GM18861 (cell line): ENCODE measurements at regions not wholly inside any gene's neighbourhood (a gene's known extent, or its start where the extent isn't known, plus 50 kb on each side); places are given as distances from the start of the nearest gene placed in this dataset.
"Not testable (repeated sequence)": the region's sequence is repeated elsewhere in the genome, so short reads cannot be mapped to it uniquely, and the experiment has no call there.

Experiments
- ATAC-seq: cut with Tn5 transposase; IDR thresholded peaks from one replicate; pipeline ENCODE4 v1.9.1; 2021; ENCODE audit not compliant: unreplicated experiment

- ATAC-seq, result no peak
Observed at GRCh38 chr10:32143302-32143847, 87.2 kb upstream of the KIF5B start.

DNA sequence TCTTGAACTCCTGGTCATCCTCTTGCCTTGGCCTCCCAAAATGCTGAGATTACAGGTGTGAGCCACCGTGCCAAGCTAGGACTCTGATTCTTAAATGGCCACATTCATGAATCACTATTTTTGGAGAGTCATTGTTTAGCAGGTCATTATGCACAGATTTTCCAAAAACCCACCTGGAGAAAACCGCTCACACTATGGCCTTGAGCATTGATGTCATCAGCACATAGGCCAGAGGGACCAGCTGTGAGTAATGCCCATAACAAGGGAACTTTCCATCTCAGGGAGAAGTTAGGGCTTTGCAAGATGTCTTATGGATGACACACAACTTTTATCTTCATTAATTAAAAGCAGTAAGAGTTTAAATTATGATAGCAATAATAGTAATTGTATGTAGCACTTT, 86.4 kb upstream of the KIF5B start:
- no peak for ATAC-seq

DNA sequence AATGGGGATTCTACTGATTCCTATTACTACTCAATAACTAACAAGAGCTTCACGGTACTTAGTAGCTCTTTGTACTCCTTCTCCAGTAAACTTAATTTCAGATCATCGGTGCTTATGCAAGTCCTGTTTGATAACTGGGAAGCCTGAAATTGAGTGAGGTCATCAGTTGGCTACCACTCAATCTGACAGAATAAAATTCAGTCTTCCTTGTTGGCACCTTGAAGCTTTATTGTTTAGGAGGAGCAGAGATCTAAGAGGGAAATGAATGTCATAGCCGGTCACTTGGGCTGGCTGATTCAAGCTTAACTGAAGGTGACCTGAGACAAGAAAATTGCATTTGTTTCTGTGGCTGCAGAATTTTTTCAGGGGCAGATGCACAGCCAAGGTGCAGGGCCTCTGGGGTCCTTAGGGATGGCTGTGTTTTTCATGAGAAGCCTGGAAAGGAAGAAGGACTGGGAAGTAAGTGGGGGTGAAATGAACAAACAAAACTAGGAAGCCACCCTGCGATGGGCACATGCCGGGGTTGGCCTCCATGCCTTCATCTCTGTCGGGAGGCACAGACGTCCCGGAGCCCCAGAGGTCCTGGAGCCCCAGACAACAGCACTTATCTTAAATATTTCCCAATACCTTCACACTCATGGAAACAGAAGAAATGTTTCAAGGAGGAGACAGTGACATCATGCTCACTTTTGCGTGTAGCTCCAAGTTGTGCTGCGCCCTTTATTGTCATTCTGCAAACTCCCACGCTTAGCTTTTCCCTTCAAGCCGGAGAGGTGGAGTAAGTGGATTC, 85.0 kb upstream of the KIF5B start:
- ATAC-seq, result no peak

- no peak for ATAC-seq
Observed at GRCh38 chr10:32140403-32140802, 84.2 kb upstream of the KIF5B start.

DNA sequence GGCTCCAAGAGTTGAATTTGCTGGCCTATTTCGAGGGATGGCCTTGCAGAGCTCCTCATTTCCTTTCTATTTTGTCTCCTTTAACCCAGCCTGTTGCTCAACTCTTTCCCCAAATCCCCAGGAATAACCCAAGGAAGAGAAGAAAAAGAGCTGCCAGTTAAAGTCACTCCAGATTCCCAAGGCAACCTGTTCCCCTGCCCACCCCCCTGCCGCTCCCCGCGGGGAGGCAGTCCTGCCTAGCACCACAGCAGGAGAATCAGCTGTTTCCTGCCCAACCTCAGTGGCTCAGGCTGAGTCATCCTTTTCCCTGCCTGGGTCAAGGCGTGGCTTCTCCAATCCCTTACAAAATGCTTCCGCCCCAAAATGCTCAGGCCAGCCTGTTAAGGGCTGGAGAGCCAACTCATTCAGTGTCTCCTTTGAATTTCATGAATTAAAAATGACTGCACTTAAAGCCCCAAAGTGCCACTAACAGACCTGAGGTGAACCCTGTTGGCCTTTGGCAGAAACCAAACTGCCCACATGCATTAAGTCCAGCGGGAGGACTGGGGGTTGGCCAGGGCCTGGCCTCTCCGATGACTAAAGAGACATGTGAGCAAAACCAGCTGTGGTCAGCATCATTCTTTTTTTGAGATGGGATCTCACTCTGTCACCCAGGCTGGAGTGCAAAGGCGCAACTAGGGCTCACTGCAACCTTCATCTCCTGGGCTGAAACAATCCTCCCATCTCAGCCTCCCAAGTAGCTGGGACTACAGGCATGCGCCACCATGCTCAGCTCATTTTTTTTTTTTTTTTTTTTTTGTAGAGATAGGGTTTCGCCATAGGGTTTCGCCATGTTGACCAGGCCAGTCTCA, 83.2 kb upstream of the KIF5B start:
- no peak for ATAC-seq

- not testable (repeated sequence) for ATAC-seq
Observed at GRCh38 chr10:32136927-32137326, 80.7 kb upstream of the KIF5B start.

- ATAC-seq, result not testable (repeated sequence)
Observed at GRCh38 chr10:32135796-32136195, 79.6 kb upstream of the KIF5B start.

GRCh38 chr10:32132357-32132946, 76.2 kb upstream of the KIF5B start:
- ATAC-seq, result no peak

DNA sequence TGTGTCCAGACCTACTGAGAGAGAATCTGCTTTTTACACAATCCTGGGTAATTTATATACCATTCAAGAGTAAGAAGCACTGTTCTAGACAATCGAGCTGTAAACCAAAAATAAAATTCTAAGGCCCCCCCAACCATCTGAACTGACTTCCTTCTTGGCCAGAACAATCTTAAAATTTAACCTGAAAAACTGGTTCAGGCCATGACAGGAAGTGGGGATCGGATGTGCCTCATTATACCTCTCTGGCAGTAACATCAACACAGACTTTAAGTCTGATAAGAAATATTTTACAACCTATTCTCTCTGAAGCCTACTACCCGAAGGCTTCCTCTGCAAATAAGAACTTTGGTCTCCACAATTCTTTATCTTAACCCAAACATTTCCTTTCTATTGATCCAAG, 75.2 kb upstream of the KIF5B start:
- no peak for ATAC-seq

DNA sequence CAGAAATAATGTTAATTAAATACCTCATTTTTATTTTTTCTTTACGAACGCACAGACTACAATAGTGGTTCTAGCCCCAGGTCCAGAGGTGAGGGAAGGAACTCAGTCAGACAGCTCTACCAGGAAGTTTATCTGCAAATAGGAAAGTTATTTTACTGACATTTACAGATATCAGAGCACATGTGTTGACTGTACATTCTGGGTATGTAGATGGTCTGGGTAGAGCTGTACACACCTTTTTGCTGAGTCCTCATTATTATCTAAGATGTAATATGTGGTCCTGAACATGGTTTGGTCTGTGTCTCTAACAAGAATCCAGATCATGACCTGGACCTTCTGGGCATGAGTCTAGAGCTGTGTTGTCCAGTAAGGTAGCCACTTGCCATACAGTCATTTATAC, 74.6 kb upstream of the KIF5B start:
- no peak for ATAC-seq

- ATAC-seq, result no peak
Observed at GRCh38 chr10:32125023-32125422, 68.8 kb upstream of the KIF5B start.

- no peak for ATAC-seq
Observed at GRCh38 chr10:32123021-32123420, 66.8 kb upstream of the KIF5B start.

GRCh38 chr10:32121648-32122047, 65.4 kb upstream of the KIF5B start:
- ATAC-seq, result no peak

- no peak for ATAC-seq
Observed at GRCh38 chr10:32120147-32120546, 63.9 kb upstream of the KIF5B start.

- no peak for ATAC-seq
Observed at GRCh38 chr10:32114508-32114907, 58.3 kb upstream of the KIF5B start.

DNA sequence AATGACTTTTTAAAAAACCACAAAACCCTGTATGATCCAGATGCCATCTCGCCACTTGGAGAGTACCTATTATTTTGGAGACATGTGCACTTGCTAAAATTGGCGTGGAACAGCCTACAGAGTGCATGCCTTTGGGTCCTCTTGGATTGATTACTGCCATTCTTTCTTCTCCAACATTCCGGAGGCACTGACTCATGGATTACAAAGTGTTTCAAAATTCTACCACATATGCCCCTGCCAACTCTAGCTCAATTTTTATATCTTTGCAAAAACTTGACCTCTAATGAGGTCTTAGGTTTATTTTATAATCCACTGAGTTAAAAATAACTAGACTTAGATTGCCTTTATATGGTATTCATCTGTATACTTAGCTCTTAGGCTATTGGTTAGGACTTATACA, 55.8 kb upstream of the KIF5B start:
- ATAC-seq, result no peak

DNA sequence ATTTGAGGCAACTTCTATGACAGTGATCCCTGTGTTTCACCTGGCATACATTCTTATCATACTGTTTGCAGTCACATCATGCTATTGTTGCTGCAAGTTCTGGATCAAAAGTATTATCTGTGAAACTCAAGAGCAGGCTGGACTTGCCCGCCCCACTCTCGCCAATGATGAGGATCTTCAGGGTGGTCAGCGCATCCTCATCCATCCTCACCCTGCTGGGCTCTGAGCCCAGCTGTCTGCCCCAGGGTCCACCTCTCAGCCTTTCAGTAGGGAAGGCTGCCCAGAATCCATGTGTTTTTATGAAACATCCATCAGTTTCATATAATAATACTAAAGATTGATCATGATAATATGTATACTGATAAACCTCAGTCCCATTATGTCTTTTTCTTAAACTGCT, 55.4 kb upstream of the KIF5B start:
- ATAC-seq, result no peak

- no peak for ATAC-seq
Observed at GRCh38 chr10:32110790-32111189, 54.6 kb upstream of the KIF5B start.

- ATAC-seq, result no peak
Observed at GRCh38 chr10:32109603-32110002, 53.4 kb upstream of the KIF5B start.
